ENCODE measurements at regions not wholly inside any gene's neighbourhood (a gene's known extent, or its start where the extent isn't known, plus 50 kb on each side); places are given as distances from the start of the nearest gene placed in this dataset.

GRCh38 chr9:87109231-87109631 is 161.9 kb upstream of the GAS1 start:
- DNase-seq (no peak), ATAC-seq (peak in 1 of 2 donors; percentile 67)
- intact Hi-C loops (cut with DNase I) = no loop called here

GRCh38 chr9:87109851-87110250 is 162.5 kb upstream of the GAS1 start:
- DNase-seq (no peak), ATAC-seq (no peak)
- intact Hi-C loops (cut with DNase I) = no loop called here

- no peak for ATAC-seq
- intact Hi-C loops (cut with DNase I) = no loop called here
- no peak for DNase-seq
Observed at GRCh38 chr9:87111010-87111409, 163.7 kb upstream of the GAS1 start.

- no peak for ATAC-seq
- no peak for DNase-seq
- intact Hi-C loops (cut with DNase I) = no loop called here
Observed at GRCh38 chr9:87112656-87113055, 165.3 kb upstream of the GAS1 start.

- DNase-seq (no peak), ATAC-seq (no peak)
- intact Hi-C loops (cut with DNase I) = no loop called here
Observed at GRCh38 chr9:87113874-87114273, 166.6 kb upstream of the GAS1 start.

GRCh38 chr9:87115785-87116184 is 168.5 kb upstream of the GAS1 start:
- intact Hi-C loops (cut with DNase I) = no loop called here
- DNase-seq (no peak), ATAC-seq (peak; percentile 34 to 51)

- intact Hi-C loops (cut with DNase I) = no loop called here
Observed at GRCh38 chr9:87116492-87116891, 169.2 kb upstream of the GAS1 start.

GRCh38 chr9:87118594-87118993 is 171.3 kb upstream of the GAS1 start:
- intact Hi-C loops (cut with DNase I) = no loop called here
- no peak for DNase-seq
- no peak for ATAC-seq

More at GRCh38 chr9:87116492-87116891, 169.2 kb upstream of the GAS1 start:
- peak; percentile 38 to 73 for ATAC-seq
- no peak for DNase-seq

GRCh38 chr9:87119328-87119881 is 172.1 kb upstream of the GAS1 start:
- ATAC-seq (peak; percentile 81 to 86), DNase-seq (peak; percentile 32)
- intact Hi-C loops (cut with DNase I) = no loop called here

- intact Hi-C loops (cut with DNase I) = no loop called here
- DNase-seq (no peak), ATAC-seq (no peak)
Observed at GRCh38 chr9:87120610-87121009, 173.3 kb upstream of the GAS1 start.

GRCh38 chr9:87122947-87123685 is 175.8 kb upstream of the GAS1 start:
- DNase-seq (no peak), ATAC-seq (peak in 1 of 2 donors; percentile 61)
- intact Hi-C loops (cut with DNase I) = no loop called here

- intact Hi-C loops (cut with DNase I) = no loop called here
- DNase-seq = no peak
Observed at GRCh38 chr9:87123830-87124229, 176.5 kb upstream of the GAS1 start.

GRCh38 chr9:87125819-87126218 is 178.5 kb upstream of the GAS1 start:
- intact Hi-C loops (cut with DNase I) = no loop called here
- ATAC-seq (no peak), DNase-seq (no peak)

More at GRCh38 chr9:87123830-87124229, 176.5 kb upstream of the GAS1 start:
- ATAC-seq = no peak

- ATAC-seq (no peak), DNase-seq (no peak)
- intact Hi-C loops (cut with DNase I) = no loop called here
Observed at GRCh38 chr9:87127543-87127942, 180.2 kb upstream of the GAS1 start.

- ATAC-seq = no peak
- intact Hi-C loops (cut with DNase I) = no loop called here
Observed at GRCh38 chr9:87127978-87128614, 180.8 kb upstream of the GAS1 start.

GRCh38 chr9:87128844-87129493 is 181.7 kb upstream of the GAS1 start:
- DNase-seq (no peak), ATAC-seq (no peak)
- intact Hi-C loops (cut with DNase I) = no loop called here

More at GRCh38 chr9:87127978-87128614, 180.8 kb upstream of the GAS1 start:
- no peak for DNase-seq

- ATAC-seq (no peak), DNase-seq (no peak)
- intact Hi-C loops (cut with DNase I) = no loop called here
Observed at GRCh38 chr9:87135074-87135473, 187.8 kb upstream of the GAS1 start.

- DNase-seq (no peak), ATAC-seq (no peak)
- intact Hi-C loops (cut with DNase I) = no loop called here
Observed at GRCh38 chr9:87137718-87138117, 190.4 kb upstream of the GAS1 start.

- ATAC-seq (no peak), DNase-seq (no peak)
- intact Hi-C loops (cut with DNase I) = no loop called here
Observed at GRCh38 chr9:87138128-87139040, 191.1 kb upstream of the GAS1 start.
